Hematopoietic multipotent progenitor cell treated with erythropoietin and hydrocortisone succinate and interleukin-3 and kit ligand, for 6 days (in vitro differentiated cells): ENCODE measurements at regions not wholly inside any gene's neighbourhood (a gene's known extent, or its start where the extent isn't known, plus 50 kb on each side); places are given as distances from the start of the nearest gene placed in this dataset.
"Not testable (repeated sequence)": the region's sequence is repeated elsewhere in the genome, so short reads cannot be mapped to it uniquely, and the experiment has no call there.

Experiments used
- DNase-seq: peaks from one replicate; pipeline ENCODE4 v3.0.0-alpha.2; 2015

DNA sequence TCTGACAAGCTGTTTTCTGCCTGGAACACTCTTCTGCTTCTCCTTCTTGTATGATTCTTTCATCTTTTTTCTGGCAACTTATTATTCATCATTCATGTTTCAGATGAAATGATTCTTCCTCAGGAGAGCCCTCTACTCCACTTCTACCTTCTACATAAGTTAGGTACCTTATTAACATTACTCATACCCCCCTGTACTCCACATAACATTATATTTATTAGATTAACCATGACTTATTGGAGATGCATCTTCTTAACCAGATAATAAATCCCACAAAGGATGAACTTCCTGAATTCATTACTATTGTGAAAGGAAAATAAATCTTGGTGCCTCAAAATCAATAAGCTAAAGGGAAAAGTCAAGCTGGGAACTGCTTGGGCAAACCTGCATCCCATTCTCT is 1636.5 kb upstream of the FLRT2 start:
- DNase-seq, result no peak

DNA sequence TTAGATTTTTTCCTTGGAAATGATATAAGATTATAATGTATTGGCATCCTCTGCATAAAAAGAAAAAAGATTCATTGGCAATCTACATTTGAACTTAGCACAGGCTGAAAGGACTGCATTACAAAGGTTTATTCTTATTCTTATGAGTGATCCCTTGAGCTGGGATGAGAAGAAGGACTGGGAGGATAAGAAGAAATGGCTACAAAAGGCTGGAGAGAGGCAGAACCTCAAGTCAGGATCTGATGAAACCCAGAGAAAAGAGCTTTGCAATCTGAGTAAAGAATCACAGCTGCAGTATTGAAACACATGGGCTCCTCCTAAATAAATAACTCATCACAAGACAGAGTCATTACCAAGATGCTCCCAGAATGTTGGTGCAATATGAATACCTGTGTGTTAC is 1635.4 kb upstream of the FLRT2 start:
- no peak for DNase-seq

DNA sequence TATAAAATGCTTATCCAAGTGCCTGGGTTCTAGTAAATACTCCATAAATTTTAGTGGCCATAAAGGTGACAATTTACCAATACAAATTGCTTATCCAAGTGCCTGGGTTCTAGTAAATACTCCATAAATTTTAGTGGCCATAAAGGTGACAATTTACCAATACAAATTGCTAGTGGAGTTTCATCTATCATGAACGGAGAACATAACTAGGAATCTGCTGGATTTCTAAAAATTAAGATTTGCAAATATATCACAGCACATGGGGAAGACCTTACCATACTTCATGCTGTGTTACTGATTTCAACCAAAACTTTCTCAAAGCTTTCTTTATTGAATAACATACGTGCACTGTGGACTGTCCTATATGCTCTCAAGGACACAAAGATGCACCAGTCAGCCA is 1631.4 kb upstream of the FLRT2 start:
- not testable (repeated sequence) for DNase-seq

DNA sequence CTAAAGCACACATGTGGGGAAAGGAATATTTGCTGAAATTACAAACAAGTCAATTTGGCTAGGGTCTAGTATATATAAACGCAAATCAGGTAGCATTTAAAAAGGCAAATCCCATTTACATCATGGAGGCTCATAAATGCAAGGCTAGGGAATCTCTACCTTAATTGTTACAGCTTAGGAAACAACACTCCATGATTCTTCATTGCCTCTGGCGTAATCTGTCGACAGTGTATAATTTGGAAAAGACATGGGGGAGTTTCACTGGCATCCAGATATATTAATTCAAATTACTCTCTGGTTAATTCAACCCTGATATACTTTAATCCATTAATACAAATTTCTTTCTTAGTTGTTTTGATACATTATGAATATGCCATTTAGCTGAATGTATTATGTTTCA is 1630.2 kb upstream of the FLRT2 start:
- no peak for DNase-seq

DNA sequence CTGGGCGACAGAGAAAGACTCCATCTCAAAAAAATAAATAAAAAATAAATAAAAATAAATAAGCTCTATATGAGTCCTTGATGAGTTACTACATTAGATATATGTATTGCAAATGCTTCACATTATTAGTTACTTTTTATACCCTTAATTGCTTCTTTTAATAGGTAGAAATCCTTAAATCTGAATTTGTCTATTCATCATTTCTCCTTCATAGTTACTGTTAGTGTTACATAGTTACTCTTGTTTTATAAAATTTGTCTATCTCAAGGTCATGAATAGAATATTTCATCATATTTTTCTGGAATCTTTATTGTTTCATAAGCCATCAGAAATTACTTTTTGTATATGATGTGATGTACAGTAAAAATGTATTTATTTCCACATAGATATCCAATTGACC is 1624.8 kb upstream of the FLRT2 start:
- no peak for DNase-seq

DNA sequence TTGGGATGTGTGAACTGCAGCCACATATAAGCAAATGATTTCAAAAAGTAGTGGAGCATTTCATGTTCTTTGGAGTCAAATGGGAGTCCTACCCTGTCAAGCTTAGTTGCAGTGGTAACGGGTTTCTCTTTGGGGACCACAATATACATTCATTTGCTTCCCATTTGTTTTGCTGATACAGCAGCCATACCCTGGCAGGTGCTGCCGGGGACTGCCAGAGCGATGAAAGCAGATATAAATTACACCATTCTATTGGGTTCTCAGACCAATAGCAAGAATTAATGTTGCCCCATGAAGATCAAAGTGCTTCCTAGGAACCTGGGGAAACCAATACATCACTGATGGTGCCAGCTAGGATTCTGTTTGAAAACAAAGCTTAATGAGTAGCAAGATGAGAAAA is 1621.5 kb upstream of the FLRT2 start:
- no peak for DNase-seq

DNA sequence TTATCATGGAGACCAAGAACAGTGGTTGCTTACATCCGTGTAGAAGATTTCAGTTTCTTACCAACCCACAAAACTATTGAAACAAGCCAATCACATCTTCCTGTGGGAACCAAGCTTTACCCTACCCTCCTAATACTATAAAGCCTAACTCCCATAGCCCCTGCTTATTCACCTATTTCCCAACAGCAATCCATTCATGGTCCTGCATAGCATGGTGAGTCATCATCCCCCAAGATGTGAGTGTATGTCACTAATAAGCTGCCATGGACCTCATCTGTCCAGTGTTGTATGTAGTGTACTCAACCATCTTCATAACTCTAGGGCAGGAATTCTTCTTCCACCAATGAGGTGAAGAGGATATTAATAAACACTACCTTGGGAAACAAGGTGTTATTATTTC is 1620.4 kb upstream of the FLRT2 start:
- DNase-seq, result no peak

DNA sequence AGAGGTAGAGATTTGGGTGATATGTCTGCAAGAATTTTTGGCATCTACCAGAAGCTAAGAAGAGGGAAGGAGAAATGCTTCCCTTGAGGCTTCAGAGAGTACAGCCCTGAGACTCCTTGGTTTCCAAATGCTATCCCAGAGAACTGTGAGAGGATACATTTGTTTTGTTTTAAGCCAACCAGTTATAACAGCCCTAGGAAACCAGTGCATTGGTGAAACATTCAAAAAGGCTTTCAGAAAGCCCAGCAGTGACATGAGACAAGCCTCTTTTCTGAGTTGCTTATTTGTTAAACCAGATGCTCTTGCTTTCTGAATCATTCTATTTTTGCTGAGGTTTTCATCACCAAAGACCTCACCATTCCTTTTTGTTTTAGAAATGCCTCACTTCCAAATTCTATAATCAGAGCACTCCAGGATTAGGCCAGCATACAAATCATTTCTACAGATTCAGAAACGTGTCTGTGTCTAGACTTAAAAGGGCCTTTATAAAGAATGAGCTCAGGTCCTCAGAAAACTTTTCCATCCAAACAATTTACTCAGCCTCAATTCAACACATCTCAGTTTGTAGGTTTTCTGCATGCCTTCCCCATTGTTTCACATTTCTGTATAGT is 1617.8 kb upstream of the FLRT2 start:
- DNase-seq, result no peak

DNA sequence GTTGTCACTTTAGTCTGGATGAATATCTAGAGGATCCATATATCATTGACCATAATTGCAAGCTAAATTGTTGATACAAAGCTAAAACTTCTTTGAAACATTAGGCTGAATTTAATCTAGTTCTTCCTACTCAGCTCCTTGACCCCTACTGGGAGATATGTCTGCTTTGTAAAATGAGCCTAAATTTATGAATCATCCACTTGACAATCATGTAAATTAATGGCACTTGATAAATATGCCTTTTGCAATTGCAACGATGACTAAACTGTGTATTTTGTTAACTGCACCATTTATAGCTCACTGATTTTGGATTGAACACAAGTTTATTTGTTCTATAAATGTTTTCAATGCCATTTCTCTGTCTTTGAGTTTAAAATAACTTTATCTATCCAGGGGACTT is 1616.5 kb upstream of the FLRT2 start:
- DNase-seq, result no peak

DNA sequence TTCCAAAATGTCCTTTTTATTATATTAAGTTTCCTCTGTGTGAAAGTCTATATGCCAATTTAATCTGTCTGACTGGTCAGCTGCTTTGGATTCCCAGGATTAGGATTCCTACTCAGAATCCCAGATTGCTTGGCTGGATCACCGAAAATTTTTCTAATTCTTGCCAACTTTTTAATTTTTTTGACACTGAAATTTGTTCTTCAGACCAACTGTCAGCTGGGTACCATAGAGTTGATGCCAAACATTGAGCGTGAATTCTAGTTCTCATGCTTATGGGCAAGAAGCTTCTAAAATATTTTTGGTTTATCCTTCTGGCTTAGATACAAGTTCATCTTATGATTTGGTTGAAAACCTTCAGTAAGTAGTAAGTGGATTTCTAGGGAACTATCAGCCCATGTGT is 1611.4 kb upstream of the FLRT2 start:
- no peak for DNase-seq

DNA sequence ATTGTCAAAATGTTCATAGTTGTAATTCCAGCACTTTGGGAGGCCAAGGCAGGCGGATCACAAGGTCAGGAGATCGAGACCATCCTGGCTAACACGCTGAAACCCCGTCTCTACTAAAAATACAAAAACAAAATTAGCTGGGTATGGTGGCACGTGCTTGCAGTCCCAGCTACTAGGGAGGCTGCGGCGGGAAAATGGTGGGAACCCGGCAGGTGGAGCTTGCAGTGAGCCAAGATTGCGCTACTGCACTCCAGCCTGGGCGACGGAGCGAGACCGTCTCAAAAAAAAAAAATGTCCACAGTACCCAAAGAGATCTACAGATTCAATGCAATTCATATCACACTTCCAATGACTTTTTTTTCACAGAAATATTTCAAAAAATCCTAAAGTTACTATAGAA is 1610.3 kb upstream of the FLRT2 start:
- not testable (repeated sequence) for DNase-seq

DNA sequence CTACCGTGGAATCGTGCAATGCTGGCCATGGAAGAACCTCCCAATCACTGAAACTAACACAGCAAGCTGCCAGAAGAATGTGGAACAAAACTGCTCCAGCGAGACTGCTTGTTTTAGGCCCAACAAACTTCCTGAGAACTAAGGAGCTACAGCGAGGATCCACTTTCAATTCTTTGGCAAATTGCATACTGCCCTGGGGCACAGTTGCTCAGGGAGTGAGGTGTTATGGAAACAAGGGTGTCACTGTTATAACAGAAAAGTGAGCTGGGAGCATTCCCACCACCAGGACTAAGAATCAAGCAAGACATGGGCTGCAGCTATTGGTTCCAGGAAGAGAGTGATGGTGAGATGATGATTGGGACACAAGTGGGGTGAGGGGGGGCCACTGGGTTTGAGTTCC is 1606.1 kb upstream of the FLRT2 start:
- DNase-seq, result no peak

DNA sequence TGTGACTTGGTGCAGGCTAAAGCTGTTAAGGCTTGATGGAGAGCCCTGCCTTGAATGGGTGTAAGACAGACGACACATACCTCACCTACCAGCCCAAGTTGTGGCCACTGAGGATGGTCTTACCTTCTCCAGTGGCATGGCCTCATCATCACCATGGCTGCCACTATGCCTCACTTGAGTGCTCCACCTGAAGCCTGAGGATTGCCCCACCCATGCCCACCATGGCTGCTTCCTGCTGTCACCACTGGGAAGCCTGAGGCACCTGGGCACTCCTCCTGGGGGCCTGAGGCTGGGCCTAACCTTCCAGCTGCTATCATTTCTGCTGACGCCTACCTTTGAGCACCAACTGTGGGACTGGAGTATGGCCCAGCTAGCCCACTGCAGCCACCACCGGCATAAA is 1605.7 kb upstream of the FLRT2 start:
- DNase-seq, result no peak

DNA sequence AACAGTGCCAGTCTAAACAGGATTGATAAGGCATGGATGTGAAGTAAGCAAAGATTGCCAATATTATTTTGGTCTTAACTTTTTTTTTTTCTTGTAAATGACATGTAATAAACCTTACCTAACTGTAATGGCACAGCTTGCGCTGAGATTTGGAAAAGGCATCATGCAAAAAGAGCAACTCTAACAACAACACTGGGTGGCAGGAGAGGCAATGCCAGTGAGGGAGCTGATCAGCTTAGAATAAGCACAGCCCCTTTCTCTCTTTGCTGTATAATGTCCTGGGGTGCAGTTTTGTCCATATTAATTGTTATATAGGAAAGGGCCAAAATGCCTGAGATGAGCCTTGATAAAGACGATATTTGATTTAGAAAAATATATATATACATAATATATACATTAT is 1589.7 kb upstream of the FLRT2 start:
- DNase-seq, result no peak

DNA sequence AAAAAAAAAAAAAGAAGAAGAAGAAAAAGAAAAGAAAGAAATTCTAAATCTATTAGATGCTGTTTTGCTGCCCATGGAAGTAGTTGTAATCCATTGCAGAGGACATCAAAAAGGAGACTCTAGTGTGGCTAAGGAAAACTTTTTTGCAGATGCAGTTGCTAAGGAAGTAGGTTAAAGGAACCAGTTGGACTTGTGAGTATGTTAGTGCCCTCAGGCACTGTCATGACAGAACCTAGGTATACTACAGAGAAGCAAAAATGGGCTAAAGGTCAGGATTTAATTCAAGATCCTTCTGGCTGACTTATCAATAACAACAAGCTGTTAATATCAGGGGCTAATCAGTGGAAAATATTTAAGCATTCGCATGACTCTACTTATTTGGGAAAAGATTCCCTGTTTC is 1571.6 kb upstream of the FLRT2 start:
- no peak for DNase-seq

DNA sequence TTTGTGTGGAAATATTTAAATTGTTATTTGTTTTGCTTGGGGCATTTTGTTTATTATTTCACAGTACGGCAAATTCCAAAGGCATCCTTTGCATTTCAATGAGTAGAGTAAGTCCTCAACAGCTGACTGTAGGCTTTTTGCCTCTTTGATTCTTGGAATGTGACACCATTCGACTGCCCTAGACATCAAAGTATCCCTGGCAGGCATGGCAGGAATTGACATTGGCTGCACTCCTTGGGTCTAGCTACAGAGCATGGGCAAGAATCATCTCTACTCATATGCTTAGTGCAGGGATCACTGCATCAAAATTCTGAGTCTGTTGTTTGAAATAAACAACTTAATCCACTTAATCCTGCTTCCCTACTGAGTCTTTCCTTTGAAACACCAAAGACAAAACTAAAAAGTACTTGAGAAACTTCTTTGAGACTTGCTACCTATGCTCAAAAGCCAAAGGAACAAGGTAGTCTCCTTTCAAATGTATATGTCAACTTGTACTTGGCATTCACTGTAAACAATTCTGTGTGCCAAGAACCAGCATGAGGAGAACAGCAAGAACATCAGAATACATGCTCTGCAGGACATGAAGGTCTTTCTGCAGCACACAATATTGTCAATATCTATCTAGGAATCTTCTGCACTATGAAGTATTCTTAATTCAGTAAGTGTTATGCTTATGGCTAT is 1569.0 kb upstream of the FLRT2 start:
- no peak for DNase-seq

DNA sequence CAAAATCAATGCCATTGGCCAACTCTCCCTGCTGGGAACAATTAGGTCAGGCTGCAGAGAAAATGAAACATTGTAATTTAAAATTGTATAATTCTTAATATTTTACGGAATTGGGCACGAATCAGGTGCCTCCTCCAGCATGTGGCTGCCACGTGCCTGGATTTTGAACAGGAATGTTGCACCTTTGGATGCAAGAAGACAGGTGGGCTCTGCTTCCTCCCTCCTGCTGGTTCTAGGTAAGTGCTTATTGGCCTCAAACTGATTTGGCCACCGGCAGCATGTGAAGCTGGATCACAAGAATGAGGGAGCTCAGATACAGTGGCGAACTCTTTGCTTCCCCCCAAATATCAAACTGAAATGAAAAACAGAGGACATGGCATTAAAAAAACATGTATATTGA is 1559.9 kb upstream of the FLRT2 start:
- no peak for DNase-seq

DNA sequence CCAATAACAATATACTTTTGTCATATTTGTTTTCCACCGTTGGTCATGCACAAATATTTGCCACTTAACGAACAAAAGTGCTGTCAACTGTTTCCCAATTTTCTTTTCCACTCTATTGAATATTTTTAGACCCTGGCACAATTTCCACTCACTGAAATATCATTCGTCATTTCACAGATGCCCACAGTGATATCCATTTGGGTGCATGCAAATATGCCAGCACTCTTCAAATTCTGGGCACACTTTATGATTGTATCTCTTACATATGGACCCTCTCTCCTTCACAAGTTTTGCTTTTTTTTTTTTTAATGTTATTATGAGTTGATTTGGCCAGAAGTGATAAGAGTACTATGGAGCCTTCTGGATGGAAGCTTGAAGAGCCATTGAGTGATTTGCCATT is 1557.3 kb upstream of the FLRT2 start:
- DNase-seq, result no peak

DNA sequence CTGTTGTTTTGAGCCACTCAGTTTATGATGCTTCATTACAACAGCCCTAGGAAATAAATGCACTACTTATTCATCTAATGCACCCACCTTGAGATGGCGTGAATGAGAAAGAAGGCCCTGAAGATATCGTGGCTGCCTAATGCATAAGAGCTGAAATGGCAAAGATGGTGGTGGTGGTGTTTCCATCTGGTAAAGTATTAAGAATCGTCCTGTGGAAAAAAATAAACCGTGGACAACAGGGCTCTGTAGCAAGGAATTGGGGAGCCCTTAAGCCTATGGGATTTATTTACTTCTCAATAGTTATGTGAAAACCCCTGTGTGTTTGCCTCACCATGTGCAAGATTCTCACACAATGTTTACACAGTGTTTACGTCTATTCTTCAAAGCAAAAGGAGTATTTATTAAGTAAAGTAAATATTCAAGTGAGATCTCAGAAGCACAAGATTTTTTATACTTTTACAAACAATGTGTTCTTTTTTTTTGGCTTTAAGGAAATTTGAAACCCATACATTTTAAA is 1555.2 kb upstream of the FLRT2 start:
- DNase-seq, result no peak

DNA sequence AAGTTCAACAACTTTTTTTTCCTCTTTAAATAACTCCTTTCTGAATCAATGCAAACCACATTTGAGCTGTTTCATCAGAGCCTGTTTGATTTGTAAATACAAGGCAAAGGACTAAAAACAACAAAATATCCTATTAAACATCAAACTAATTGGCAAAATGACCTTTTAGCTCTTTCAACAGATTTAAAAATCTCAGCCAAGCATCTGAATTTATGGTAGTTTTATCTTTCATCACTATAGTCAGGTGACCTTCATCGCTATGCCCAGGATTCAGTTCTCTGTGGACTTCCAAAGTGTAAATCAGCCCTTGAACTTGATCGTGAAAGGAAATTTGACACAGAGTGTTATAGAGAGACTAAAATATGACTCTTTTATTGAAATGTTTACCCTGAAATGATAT is 1554.5 kb upstream of the FLRT2 start:
- no peak for DNase-seq

DNA sequence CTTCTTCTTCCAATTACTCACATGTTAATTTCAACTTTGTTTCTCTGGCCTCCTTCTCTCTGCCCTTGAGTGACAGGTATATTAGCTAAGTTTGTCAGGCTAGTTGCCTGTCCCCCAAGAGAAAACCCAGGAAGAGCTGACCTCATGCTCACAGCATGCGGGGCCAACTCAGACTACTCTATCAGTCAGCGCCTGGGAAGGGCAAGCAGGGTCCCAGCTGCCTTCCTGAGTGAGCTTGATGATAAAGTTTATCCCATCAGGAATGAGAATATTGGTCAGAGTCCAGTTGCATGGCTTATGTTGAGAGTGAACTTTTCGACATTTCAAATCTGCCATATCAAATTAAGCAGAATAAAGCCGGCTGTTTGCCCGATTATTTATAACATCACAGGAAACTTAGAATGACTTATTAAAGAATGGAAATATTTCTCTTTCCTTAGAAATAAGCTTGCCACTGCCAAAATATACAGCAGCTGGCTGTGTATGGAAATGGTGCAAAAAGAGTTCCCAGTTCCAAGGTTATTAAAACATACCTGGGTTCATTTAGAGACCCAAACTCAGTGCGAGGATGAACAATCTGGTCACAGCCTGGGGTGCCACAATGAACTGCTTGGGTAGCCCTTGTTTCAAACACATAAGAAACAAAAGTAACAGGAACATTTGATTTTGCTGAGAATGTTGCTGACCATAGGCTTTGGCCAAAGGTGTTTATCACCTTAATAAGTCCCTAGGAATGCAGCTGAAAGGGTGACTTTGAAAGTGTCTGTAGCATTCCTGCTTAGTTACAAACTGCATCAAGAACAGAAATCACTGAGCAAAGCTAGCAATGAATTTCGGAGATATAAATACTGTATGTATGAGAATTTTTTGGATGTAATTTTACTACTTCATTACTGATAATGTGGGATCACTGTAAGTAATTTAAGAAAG is 1553.8 kb upstream of the FLRT2 start:
- DNase-seq, result no peak

DNA sequence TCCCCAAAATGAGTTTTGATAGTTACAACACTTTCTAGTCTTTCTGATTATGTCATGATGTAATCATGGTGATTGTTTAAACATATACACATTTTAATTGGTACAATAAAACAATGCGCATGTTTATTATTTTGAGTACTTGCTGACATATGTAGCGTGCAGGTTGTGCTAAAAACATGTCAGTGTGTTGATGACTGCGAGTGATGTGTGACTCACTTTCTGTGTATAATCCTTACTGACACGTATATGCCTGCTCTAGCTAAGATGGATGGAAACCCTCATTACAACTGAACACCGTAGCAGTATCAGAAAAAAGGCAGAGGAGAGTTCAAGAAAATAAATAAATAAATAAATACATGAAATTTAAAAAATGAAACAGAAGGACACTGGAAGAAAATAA is 1552.4 kb upstream of the FLRT2 start:
- no peak for DNase-seq

DNA sequence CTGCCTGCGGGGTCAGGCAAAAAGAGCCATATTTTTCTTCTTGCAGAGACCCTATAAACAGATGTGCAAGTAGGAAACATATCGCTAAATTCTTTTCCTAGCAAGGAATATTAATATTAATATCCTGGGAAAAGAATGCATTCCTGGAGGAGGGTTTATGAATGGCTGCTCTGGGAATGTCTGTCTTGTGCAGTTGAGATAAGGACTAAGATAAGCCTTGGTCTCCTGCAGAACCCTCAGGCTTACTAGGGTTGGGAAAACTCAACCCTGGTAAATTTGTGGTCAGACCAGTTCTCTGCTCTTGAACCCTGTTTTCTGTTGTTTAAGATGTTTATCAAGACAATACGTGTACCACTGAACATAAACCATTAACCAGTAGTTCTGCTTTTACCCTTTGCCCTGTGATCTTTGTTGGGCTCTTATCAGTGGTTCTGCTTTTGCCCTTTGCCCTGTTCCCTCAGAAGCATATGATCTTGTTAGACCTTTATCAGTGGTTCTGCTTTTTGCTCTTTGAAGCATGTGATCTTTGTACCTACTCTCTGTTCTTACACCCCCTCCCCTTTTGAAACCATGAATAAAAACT is 1548.2 kb upstream of the FLRT2 start:
- peak; percentile 19 for DNase-seq

DNA sequence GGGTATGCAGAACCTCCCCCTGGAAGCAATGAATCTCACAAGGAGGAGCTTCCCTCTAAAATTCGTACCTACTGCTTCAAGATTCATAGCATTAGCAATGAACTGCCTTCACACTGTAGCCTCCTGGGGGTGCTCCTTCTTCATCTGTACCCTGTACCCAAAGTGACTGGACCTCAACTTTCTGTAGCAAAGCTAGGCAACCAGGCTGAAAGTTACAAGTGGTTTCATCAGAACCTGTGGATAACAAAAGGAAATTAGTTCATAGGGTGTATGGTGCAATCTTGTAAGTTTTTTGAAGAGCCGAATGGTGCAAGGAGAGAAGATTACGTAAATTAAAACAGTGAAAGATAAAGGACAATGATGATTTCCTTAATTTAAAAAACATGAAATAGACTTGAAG is 1541.7 kb upstream of the FLRT2 start:
- peak; percentile 29 for DNase-seq
